PC-9 (cell line): ENCODE measurements at regions not wholly inside any gene's neighbourhood (a gene's known extent, or its start where the extent isn't known, plus 50 kb on each side); places are given as distances from the start of the nearest gene placed in this dataset.

Experiments
- CTCF ChIP-seq: fragments of 200-600 bp; sonication (generic); conservative IDR thresholded peaks from 2 replicates; pipeline ENCODE4 v1.6.1; 2017; ENCODE audit warnings: mixed run types, antibody characterized with exemption, mild to moderate bottlenecking, moderate library complexity
- EZH2 ChIP-seq: fragments of 200-600 bp; sonication (generic); IDR thresholded peaks from 2 replicates; pipeline ENCODE4 v1.8.0; 2017; ENCODE audit warnings: antibody characterized with exemption, low read depth

GRCh38 chr2:103785956-103786355 is 1024.1 kb downstream of the TMEM182 start:
- TF ChIP-seq CTCF, result no peak
- TF ChIP-seq EZH2, result no peak
